Left hindlimb (tissue), 1 donor: ENCODE measurements at regions not wholly inside any gene's neighbourhood (a gene's known extent, or its start where the extent isn't known, plus 50 kb on each side); places are given as distances from the start of the nearest gene placed in this dataset.

ENCODE experiments used
- DNase-seq: peaks from one replicate; pipeline ENCODE4 v3.0.0-alpha.2; 2018

DNA sequence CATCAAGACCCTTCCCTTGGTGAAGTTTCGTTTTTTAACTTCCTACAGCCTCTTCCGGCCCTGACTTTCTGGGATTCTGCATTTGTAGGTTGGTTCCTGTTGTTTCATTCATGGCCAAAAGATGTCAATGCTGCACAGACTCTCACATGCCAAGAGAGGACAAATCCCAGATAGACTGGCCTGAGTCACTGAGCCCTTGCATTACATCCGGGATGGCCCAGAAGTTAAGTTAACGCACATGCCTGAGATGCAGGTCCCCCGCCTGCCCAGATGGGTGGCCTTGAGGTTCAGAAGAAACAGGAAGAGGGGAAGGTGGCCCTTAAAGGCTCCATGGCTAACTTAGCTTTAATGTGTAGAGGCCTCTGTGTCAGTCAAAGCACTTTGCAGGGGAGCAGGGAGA, 51.6 kb upstream of the SRGAP3 start:
- DNase-seq: no peak

DNA sequence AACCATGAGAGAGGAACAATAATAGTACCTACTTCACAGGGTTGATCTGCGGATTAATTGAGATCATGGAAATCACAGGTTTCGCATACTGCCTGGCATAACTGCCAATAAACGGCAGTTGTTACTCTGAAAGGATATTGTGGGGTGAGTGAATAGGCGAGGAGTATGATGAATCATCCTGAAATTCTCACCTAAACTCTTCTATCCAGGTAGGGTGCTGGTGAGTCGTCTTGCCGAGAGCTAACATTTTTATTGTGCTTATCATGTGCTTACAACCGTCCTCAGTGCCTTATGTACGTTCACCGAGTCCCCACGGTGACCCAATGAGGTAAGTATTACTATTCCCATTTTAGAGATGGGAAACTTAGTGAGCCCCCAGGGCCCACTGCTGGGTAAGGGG, 52.4 kb upstream of the SRGAP3 start:
- no peak for DNase-seq

DNA sequence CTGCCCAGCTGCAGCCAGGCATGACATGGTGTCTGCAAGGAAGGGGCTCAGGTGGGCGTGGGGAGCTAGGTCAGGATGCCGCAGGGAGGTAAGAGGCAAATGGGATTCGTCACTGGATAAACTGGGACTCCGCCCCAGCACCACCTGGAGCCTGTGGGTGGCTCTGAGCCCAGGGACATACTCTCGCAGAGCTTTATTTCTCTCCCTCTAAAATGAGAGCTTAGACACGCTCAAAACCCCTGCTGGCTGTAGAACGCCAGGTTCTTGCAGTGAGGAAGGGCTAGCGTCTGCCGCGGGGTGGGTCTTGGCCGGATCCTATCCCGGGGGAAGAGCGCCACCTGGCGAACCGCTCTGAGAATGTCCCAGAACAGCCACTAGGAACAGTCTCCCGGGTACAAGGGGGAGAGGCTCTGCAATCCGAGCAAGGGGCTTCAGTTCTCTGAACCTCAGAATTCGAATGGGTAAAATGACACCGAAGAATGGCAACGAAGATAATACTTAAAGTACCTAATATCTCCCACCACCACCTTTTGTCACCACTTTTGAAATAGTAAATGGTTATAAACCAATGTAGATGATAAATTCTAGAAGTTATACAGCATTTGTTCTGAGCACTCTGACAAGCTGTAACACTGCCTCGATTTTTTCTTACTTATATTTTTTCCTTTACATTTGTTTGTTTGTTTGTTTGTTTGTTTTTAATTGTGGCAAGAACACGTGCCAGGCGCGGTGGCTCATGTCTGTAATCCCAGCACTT, 53.2 kb upstream of the SRGAP3 start:
- peak; percentile 91 for DNase-seq

DNA sequence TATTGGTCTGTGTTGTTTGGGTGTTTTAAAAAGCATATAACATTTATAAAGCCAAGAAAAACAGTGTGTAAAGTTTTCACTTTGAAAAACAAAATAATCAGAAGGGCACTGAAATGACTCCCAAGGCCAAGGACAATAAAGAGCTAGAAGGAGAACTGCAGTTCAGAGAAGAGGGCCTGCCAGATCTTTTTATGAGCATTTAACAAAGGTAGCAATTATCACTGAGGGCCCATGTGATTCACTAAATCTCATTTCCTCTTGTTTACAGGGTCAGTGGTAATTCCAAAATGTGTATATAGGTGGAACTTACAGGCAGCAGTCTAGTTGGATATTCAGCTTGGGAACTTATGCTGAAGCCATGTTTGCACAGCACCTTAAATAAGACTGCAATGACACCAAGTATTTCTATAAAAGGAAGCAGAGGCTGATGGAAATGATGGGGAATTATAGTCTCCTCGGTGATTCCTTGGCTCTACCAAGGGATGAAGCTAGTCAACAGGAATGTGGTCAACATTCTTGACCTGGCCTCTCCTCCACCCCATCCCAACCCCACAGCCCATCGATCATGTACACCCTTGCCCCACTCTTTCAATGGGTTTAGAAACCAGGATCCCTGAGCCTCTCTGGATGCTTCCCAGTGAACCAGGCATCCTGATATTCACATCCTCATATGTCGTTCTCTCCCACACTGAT, 54.4 kb upstream of the THUMPD3 start:
- no peak for DNase-seq

DNA sequence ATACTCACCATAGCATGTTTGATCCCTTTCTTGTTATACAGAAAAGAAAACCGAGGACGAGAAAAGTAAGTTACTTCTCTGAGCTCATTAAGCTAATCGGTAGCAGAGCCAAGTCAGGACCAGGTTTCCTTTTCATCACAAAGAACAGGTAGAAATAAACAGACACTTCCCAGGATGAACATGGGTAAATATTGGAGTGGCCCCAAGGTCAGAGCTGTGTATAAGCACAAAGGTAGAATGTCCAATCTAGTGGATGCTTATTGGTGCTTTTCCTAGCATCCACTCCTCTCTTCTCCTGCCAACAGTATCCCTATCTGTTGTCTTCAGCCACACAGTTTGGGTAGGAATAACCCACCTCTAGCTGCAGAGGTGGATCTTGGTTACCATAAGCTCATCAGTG, 52.8 kb upstream of the THUMPD3 start:
- DNase-seq: no peak

DNA sequence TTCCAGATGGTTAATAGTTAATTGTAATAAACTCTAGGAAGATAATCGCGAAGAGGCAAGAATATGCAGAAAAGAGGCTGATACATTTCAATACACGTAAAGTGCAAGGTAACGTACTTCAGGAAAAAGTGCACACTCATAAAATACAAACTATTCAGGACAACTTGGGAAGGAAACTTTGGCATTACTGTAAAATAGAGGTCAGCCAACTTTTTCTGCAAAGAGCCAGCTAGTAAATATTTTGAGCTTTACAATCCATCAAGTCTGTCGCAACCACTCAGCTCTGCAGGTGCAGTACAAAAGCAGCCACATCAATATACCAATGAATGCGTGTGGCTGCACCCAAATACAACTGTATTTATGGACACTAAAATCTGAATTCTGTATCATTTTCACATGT, 51.6 kb upstream of the THUMPD3 start:
- DNase-seq: no peak
